Cardiac muscle cell (in vitro differentiated cells and primary cell): ENCODE measurements at regions not wholly inside any gene's neighbourhood (a gene's known extent, or its start where the extent isn't known, plus 50 kb on each side); places are given as distances from the start of the nearest gene placed in this dataset.
A peak's percentile ranks its signal among the peaks of the same experiment; 100 is the strongest.

Experiments
- DNase-seq, 2 donors: peaks; one replicate each; pipeline versions ENCODE4 v3.0.0 to v3.0.0-alpha.2; 2010 to 2017; ENCODE audit warnings: low read depth in 1 of 2, low spot score in 1 of 2
- H3K27ac ChIP-seq: fragments of 200-600 bp; sonication (generic); 2 replicates; pipeline ENCODE4 v1.5.1; 2016
- H3K27me3 ChIP-seq: fragments of 200-600 bp; sonication (generic); 2 replicates; pipeline ENCODE4 v1.6.0; 2016; ENCODE audit warnings: control low read depth
- H3K36me3 ChIP-seq: fragments of 200-600 bp; sonication (generic); 2 replicates; pipeline ENCODE4 v1.5.1; 2016; ENCODE audit warnings: control low read depth
- H3K4me1 ChIP-seq: fragments of 200-600 bp; sonication (generic); 2 replicates; pipeline ENCODE4 v1.8.1; 2017; ENCODE audit warnings: low read depth, mild to moderate bottlenecking, mixed run types
- H3K4me3 ChIP-seq: fragments of 200-600 bp; sonication (generic); 2 replicates; pipeline ENCODE4 v1.5.1; 2016; ENCODE audit warnings: mild to moderate bottlenecking
- H3K9me3 ChIP-seq: fragments of 200-600 bp; sonication (generic); 2 replicates; pipeline ENCODE4 v1.5.1; 2017; ENCODE audit warnings: low read depth, mild to moderate bottlenecking, control low read depth
- CTCF ChIP-seq: IDR thresholded peaks from 2 replicates; pipeline ENCODE4 v1.5.1; 2012; ENCODE audit warnings: low read depth, mild to moderate bottlenecking, low read length

- H3K36me3 ChIP-seq: no peaks in the 10 kb centered on the region
- H3K4me1 ChIP-seq: no peaks in the 10 kb centered on the region
Observed at GRCh38 chr3:4060064-4060463, 243.1 kb upstream of the SETMAR start.

GRCh38 chr3:4060603-4061002 lies 242.6 kb upstream of the SETMAR start:
- DNase-seq: no peak
- Histone ChIP-seq H3K4me1 (no peaks in the 10 kb centered on the region), H3K9me3 (no peaks in the 10 kb centered on the region), H3K4me3 (no peak overlapping the region), H3K27me3 (no peaks in the 10 kb centered on the region), H3K36me3 (no peaks in the 10 kb centered on the region), H3K27ac (no peak overlapping the region)
- no peak for TF ChIP-seq CTCF

More at GRCh38 chr3:4060064-4060463, 243.1 kb upstream of the SETMAR start:
- Histone ChIP-seq H3K4me3 (no peak overlapping the region), H3K27ac (no peak overlapping the region), H3K27me3 (no peaks in the 10 kb centered on the region), H3K9me3 (no peaks in the 10 kb centered on the region)
- peak in 1 of 2 donors; percentile 4 for DNase-seq
- TF ChIP-seq CTCF: no peak

DNA sequence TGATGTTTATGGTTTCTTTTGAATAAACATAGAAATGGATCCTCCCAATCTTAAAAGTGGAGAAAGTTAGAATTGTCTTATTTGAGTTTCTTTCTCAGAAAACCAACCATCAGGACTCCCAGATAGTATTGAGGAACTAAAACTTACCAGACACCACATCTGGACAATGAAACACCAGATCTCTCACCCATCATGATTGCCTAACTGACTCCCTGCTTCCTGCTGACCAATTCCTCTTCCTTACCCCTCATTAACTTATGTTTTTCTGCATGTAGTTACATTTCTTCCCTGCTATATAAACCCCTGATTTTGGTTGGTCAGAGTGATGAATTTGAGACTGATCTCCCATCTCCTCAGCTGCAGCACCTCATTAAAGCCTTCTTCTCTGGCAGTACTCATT lies 242.0 kb upstream of the SETMAR start:
- Histone ChIP-seq H3K9me3 (no peaks in the 10 kb centered on the region), H3K36me3 (no peaks in the 10 kb centered on the region), H3K4me1 (no peaks in the 10 kb centered on the region), H3K27me3 (no peaks in the 10 kb centered on the region), H3K4me3 (no peak overlapping the region), H3K27ac (no peak overlapping the region)
- no peak for DNase-seq
- no peak for TF ChIP-seq CTCF

DNA sequence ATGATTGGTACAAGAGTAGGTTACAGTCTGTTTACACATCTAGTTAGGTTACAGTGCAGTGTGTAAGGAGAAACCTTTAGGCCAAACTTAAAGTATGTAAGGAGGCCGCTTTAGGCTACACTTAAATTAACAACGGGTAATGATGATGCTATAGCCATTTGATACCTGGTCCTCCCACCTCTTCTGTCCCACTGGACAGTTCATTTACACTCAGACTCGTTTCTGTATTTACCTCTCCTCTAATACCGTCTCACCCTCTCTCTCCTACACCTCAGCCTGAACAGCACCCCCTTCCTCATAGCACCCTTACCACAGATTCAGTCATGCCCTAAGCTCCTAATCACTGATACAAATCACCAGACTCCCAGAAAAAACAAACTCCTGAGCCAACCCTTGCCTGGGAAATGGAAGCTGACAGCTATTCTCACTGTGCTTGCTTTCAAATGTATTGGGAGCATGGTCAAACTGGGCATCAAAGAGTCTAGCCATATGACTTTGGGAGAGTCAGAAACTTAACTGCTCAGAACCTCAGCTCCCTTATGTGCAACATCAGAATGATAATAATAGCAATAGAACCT lies 241.3 kb upstream of the SETMAR start:
- Histone ChIP-seq H3K9me3 (no peaks in the 10 kb centered on the region), H3K36me3 (no peaks in the 10 kb centered on the region), H3K4me1 (no peaks in the 10 kb centered on the region), H3K27me3 (no peaks in the 10 kb centered on the region), H3K27ac (no peak overlapping the region), H3K4me3 (no peak overlapping the region)
- no peak for TF ChIP-seq CTCF
- no peak for DNase-seq

DNA sequence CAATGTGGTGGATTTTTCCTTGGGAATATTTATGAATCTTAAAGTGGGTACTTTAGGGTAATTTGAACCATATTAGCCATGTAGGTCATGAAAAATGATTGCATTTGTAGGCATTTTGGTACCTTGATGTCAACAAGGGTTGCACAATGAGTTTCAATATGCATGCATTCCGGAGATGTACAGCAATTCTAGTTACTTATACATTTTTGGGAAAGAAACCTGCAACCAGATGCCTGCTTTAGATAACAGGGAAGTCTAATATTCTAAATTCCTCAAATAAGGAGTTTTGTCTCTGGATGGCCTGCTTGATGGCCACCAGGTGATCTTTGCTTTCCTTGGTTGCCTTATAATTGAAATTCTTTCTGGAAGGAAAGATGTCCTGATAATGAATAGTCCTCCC lies 240.5 kb upstream of the SETMAR start:
- H3K9me3 ChIP-seq: no peaks in the 10 kb centered on the region

More for the DNA sequence above, 240.5 kb upstream of the SETMAR start:
- H3K36me3 ChIP-seq: no peaks in the 10 kb centered on the region
- H3K27me3 ChIP-seq: no peaks in the 10 kb centered on the region
- no peak for TF ChIP-seq CTCF
- H3K4me1 ChIP-seq: no peaks in the 10 kb centered on the region
- DNase-seq: no peak
- no peak overlapping the region for H3K4me3 ChIP-seq
- no peak overlapping the region for H3K27ac ChIP-seq
